ENCODE measurements at regions not wholly inside any gene's neighbourhood (a gene's known extent, or its start where the extent isn't known, plus 50 kb on each side); places are given as distances from the start of the nearest gene placed in this dataset.

DNA sequence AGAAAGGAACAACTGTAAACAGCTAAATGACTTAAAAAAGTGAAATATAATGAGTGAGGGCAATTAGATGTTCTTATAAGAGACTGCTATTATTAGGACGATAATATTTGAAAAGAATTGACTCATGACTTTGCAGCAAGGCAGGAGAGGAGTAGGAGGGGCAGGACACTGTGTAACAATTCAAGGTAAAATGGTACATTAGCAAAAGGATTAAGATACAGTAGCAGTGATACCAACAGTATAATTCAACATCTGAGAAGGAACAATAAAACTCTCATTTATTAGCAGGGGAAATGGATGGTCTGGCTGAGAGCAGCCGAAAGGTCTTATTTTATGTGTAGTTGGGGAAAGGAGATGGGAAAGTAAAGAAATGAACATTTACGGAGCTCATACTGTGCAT is 315.5 kb upstream of the BOD1L1 start:
- no peak for DNase-seq

- no peak for DNase-seq
These were observed 316.6 kb upstream of the BOD1L1 start for GRCh38 chr4:13944095-13944511.

DNA sequence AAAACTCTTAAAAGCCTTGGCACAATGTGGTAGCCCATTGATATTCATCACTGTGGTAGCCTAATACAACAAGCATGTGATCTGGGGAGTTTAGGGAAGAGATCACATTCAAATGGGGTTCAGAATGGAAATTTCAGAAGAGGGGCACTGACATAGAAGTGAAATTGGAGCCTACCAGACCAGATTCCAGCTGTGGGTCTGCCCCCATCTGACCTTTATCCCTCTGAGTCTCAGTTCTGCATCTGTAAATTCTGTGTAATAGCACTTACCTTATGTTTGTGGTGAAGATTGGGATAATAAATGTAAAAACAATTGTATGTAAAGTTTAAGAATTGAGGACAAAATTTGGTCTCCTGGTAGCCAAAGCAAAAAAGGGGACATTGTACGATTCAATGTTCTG is 320.4 kb upstream of the BOD1L1 start:
- DNase-seq = no peak

- no peak for DNase-seq
These were observed 323.0 kb upstream of the BOD1L1 start for GRCh38 chr4:13950491-13950890.

DNA sequence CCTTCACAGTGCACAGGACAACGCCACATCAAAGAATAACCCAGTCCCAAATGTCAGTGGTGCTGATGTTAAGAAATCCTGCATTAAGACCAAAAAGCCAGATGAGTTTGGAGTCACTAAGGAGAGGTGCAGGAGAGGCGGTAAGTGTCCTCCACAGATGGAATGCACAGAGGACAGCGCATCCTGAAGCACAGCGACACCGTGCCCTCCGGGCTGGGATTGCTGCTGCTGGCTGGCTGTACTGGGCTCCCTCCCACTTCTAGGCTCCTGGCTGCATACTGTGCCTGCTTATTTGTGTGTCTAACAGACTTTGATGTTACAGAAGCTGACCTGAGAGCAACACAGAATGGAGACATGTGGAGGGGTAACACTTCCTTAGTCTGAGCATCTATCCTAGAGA is 325.6 kb upstream of the BOD1L1 start:
- no peak for DNase-seq

GRCh38 chr4:13955551-13955950 is 328.0 kb upstream of the BOD1L1 start:
- DNase-seq = no peak

DNA sequence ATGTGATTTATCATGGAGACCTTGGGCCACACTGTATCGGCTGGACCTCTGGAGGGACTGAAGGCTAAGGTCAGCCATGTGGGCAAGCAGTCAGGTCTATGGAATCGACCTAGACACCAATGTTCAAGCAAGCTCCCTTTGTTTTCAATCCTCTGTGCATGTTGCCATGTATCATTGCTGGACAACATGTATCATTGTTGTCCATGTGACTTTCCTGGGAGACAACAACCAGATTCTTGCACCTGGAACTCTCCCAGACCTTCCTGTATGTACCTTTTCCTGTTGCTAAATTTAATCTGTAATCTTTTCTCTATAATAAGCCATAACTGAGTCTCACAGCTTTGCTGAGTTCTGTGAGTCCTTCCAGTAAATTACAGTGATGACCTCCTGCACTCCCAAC is 329.4 kb upstream of the BOD1L1 start:
- DNase-seq = no peak

GRCh38 chr4:13957871-13958270 is 330.3 kb upstream of the BOD1L1 start:
- DNase-seq = no peak

- no peak for DNase-seq
These were observed 336.1 kb upstream of the BOD1L1 start for GRCh38 chr4:13963601-13964000.

DNA sequence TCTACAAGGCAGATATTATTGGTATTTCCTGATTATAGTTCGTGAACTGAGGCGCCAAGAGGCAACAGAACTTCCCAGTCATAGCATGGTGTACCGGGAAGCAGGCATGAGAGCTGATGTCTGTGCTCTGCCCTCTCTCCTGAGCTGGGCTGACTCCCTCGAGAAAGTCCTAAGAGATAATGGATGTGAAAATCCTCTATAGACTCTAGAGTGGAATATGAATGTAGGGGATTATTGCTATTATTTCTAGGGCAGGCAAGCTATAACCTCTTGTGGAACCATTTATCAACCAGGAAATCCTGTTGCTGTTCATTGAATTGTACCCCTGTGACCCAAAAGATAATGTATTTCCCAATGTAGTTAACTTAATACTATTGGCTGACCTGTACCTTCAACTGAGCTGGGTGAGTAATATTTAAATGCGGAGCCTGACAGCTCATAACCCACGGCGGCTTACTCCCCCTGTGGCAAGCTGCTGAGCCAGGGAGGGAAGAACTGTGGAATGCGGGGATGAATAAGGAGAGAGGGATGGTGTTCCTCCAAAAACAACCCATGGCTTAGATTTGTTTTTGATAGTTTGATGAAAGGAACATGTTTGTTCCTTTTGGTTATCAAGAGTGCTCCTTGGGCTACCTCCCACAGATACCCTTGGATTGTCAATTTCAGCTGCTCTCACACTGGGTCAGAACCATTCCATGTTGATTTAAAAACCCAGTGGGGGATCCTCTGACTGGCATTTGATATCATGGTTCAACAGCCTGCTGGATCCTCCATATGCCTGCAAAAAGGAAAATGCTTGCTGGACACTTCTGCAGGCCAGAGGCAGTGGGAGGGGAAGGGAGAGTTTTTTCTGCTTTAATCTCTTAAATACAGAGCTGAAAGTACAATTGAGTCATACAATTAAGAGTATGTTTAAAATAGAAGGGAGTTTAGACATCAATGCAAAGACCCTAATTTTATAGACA is 339.0 kb upstream of the BOD1L1 start:
- no peak for DNase-seq

DNA sequence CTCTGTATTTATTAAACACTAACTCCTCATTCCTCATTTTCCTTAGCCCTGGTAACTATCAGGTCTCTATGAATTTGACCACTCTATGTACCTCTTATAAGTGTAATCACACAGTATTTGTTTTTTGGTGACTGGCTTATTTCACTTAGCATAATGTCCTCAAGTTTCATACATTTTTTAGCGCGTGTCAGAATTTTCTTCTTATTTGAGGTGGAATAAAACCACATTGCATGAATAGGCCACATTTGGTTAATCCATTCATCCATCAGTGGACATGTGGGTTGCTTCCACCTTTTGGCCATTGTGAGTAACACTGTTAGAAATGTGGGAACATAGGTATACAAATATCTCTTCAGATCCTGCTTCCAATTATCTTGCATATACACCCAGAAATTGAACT is 341.2 kb upstream of the BOD1L1 start:
- no peak for DNase-seq

DNA sequence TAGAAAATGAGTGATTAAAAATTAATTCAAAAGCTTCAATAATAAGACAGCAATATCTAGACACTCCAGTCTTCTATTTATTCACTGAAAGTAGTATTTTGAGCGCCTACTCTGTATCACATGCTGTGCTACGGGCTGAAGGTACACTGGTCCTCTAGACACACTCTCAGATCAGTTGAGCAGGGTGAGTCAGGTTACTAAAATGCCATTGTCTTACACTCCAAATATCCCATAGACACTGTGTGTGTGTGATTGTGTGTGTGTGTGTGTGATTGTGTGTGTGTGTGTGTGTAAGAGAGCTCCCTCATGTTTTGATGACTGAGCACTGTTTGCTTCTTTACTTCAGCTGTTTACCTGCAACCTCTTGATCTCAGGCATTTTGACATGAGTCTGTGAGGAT is 342.8 kb upstream of the BOD1L1 start:
- no peak for DNase-seq

DNA sequence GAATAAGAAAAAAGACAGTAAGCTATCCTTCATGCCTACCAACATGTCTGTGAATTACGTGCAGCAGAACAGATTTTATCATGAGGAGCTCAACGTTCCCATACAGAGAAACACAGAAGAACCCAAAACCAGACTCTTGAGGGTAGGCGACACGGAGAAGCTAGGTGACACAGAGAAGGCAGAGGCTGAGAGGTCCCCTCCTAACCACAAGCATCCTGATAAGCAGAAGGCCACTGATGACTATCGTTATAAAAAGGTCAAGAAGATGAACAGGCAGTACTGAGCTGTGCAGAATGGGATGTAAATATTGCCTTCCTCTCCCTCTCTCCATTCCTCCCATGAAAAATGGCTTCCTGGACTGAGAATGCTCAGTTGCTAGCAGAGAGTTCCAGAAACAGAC is 350.2 kb upstream of the BOD1L1 start:
- DNase-seq = no peak

DNA sequence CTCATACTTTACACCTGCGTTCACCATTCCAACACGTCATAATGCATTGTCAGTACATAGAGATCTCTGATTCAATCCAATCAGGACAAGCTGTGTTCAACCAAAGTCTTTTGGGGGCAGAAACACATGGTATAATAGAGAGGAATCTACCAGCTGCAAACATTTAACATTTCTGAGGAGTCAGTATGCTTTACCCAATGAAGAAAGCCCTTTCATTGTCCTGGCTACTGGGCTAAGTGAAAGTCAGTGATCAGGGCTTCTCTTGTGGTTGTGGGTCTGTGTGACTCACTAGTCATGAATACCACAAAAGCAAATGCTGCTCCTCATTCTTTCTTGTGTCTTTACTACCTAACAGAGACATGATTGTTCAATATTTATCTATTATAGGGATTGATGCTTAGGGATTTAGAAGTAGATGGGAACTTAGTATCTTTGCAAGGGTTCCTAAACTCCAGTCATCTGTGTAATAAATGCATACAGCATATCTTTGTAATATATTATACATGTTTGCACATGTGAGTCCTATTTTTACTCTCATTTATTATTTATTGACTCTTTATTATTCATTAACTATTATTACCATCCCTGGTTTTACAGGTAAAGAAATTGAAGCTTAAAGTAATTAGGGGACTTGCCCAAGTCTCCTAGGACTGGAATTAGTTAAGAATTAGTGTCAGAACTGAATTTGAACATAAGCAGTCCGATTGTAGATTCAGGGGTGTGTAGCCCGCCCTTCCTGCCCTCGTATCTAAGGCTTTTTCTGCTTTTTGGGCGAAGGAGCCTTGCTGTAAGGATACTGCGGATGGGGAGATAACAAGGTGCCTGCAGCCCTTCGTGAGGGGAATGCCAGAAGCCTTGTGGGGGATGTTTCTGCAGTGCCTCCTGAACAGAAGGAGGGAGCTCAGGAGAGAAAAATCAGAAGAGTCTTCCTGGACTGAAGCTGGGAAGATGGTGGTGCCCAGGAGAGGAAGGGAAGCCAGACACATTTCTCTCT is 353.1 kb upstream of the BOD1L1 start:
- DNase-seq = no peak

DNA sequence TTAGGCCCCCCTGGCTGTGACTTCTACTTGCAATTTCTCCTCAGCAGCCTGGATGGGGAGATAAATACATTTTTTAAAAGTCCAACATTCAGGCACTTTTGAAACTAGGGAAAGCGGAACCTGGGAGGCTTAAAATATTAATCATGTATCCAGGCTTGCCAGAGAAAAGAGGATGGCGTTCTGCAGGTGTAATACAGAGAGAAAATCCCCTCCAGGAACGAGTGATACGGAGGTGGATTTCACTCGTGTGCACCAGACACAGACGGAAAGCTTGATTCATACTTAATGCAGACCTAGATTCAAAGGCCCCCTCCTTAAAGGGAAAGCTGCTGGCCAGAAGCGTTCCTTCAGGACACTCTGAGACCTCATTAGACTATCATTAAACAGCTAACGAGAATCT is 354.0 kb upstream of the BOD1L1 start:
- DNase-seq = no peak

DNA sequence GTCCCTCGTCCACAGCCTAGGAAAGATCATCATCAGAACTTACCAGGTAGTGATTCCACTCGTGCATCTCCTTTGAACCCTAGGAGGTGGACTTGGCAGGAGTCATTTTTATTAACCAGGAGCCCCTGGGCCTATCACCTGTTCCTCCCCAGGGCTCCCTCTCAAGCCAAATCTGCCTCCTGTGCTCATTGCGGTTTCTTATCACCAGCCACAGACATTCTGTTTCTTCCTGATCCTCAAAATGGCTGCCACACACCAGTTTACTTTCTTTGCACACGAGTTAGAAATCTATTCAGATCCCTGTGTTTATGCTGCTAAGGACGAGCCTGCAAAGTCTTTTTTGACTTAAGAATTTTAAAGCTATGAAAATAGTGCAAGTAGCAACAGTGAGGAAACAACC is 354.5 kb upstream of the BOD1L1 start:
- no peak for DNase-seq

GRCh38 chr4:13983189-13983790 is 355.8 kb upstream of the BOD1L1 start:
- DNase-seq = no peak

GRCh38 chr4:13984991-13985800 is 357.7 kb upstream of the BOD1L1 start:
- DNase-seq = no peak

- no peak for DNase-seq
These were observed 358.3 kb upstream of the BOD1L1 start for GRCh38 chr4:13985837-13986236.

DNA sequence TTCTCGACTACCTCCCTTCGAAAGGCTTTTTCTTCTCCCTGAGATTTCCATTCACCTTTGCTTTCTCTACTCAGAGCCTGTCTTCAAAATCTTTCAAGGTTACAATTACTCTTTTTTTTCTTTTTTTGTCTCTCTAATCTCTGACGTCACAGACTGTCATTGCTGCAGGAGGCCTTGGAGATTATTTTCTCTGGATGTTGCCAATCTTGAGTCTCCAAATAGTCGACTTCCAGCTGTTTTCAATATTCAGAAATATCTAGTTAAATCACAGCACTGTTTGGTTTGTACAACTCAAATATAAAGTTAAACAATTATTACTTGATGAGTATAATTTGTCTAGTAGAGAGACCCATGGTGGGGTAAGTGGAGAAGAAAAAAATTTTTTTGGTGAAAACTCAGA is 359.0 kb upstream of the BOD1L1 start:
- no peak for DNase-seq

- no peak for DNase-seq
These were observed 361.1 kb upstream of the BOD1L1 start for GRCh38 chr4:13988353-13989305.
